GM10266 (cell line): ENCODE measurements at regions not wholly inside any gene's neighbourhood (a gene's known extent, or its start where the extent isn't known, plus 50 kb on each side); places are given as distances from the start of the nearest gene placed in this dataset.

ENCODE experiments used
- DNase-seq: peaks from one replicate; pipeline ENCODE4 v3.0.0; 2012; ENCODE audit errors: extremely low spot score
- CTCF ChIP-seq: IDR thresholded peaks from 2 replicates; pipeline ENCODE4 v1.5.1; 2012; ENCODE audit warnings: mild to moderate bottlenecking, low read depth; ENCODE audit not compliant: control insufficient read depth, insufficient read depth; ENCODE audit errors: missing control alignments

DNA sequence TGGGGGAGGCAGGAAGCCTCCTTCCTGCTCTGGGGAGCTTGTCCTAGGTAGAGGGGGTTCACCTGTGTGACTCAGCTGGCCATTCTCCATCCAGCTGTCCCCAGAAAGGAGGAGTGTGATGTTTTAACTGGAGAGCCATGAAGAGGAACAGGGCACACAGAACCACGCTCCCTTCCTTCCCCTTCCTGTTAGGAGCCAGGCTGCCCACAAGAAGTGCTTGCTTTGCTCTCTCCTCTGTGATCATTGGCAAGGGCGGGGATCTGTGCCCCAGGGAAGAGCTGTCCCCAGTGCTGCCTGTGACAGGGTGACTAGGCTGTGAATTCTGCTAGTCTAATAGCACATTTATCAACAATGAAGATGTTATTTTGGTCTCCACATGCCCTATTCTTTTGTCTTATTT lies 169.6 kb upstream of the GATB start:
- no peak for TF ChIP-seq CTCF
- DNase-seq: no peak

DNA sequence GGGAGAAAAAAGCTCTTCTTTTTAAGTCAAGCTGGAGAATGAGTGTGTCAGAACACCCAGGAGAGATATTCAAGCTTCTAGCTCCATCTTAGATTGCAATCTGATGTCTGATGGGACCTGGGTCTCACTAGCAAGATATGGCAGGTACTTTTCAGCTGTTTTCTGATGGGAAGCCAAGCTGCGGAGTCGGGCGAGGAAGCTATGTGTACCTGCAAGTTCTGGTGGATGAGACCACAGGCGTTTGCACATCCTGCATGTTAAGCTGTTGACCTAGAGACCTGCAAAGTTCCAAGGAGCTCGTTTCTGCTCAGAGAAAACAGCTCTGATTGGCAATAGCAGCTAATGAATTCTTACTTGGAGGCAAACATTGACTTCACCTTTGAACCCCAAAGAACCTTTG lies 167.3 kb upstream of the GATB start:
- DNase-seq: no peak
- no peak for TF ChIP-seq CTCF

- no peak for TF ChIP-seq CTCF
- DNase-seq: no peak
Observed at GRCh38 chr4:151922811-151923210, 162.0 kb upstream of the GATB start.

DNA sequence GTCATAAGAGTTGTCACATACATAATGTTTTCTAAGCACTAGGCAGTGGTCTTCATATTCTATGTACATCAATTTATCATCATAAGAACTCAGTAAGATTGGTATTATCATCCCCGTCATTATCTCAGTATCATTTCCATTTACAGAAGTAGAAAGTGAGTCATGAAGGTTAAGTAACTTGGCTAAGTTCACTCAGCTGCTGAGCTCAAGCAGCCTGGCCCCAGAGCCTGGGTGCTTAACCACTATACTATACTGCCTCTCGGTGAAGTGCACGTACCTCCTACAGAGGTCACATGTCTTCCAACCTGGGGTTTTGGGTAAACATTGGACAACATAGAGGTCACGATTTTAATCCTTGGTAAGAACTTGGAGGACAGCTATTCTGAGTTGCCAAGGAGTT lies 161.5 kb upstream of the GATB start:
- no peak for TF ChIP-seq CTCF
- no peak for DNase-seq

- TF ChIP-seq CTCF: no peak
- no peak for DNase-seq
Observed at GRCh38 chr4:151921811-151922210, 161.0 kb upstream of the GATB start.

GRCh38 chr4:151921386-151921785 lies 160.6 kb upstream of the GATB start:
- no peak for DNase-seq
- no peak for TF ChIP-seq CTCF

- TF ChIP-seq CTCF: no peak
Observed at GRCh38 chr4:151917145-151917734, 156.4 kb upstream of the GATB start.

More at GRCh38 chr4:151917145-151917734, 156.4 kb upstream of the GATB start:
- no peak for DNase-seq
